Endodermal cell (in vitro differentiated cells): ENCODE measurements at regions not wholly inside any gene's neighbourhood (a gene's known extent, or its start where the extent isn't known, plus 50 kb on each side); places are given as distances from the start of the nearest gene placed in this dataset.

Experiments used
- DNase-seq: peaks from one replicate; pipeline ENCODE4 v3.0.0-alpha.2; 2017
- H3K27ac ChIP-seq: 2 replicates; pipeline ENCODE4 v1.5.1; 2013; ENCODE audit warnings: mild to moderate bottlenecking, low read depth, low read length, moderate library complexity
- H3K27me3 ChIP-seq: 2 replicates; pipeline ENCODE4 v1.6.1; 2013; ENCODE audit warnings: mild to moderate bottlenecking, low read length, moderate library complexity; ENCODE audit not compliant: insufficient read depth, control insufficient read depth, poor library complexity, severe bottlenecking
- H3K36me3 ChIP-seq: 2 replicates; pipeline ENCODE4 v1.7.0; 2013; ENCODE audit warnings: mild to moderate bottlenecking, low read length, moderate library complexity; ENCODE audit not compliant: control insufficient read depth, insufficient read depth
- H3K4me1 ChIP-seq: one replicate; pipeline ENCODE4 v1.7.0; 2013; ENCODE audit warnings: low read length; ENCODE audit not compliant: control insufficient read depth, insufficient read depth
- H3K4me3 ChIP-seq: 2 replicates; pipeline ENCODE4 v1.5.1; 2013; ENCODE audit warnings: mild to moderate bottlenecking, low read length, moderate library complexity
- H3K9ac ChIP-seq: 2 replicates; pipeline ENCODE4 v1.6.1; 2013; ENCODE audit warnings: mild to moderate bottlenecking, low read length, moderate library complexity; ENCODE audit not compliant: poor library complexity, severe bottlenecking; ENCODE audit errors: extremely low read depth
- H3K9me3 ChIP-seq: 2 replicates; pipeline ENCODE4 v1.6.1; 2013; ENCODE audit warnings: mild to moderate bottlenecking, low read length, moderate library complexity; ENCODE audit not compliant: control insufficient read depth
- H3K27ac Mint-ChIP-seq: 2 replicates; pipeline ENCODE4 v1.8.0; 2020; ENCODE audit warnings: mixed read lengths
- H3K27me3 Mint-ChIP-seq: 2 replicates; pipeline ENCODE4 v1.8.0; 2021; ENCODE audit warnings: mild to moderate bottlenecking, mixed read lengths; ENCODE audit not compliant: insufficient read depth
- H3K36me3 Mint-ChIP-seq: 2 replicates; pipeline ENCODE4 v1.8.0; 2020; ENCODE audit warnings: low read depth, mixed read lengths
- H3K4me1 Mint-ChIP-seq: 2 replicates; pipeline ENCODE4 v1.8.0; 2020; ENCODE audit warnings: mixed read lengths
- H3K4me3 Mint-ChIP-seq: 2 replicates; pipeline ENCODE4 v1.8.0; 2020; ENCODE audit warnings: mild to moderate bottlenecking, moderate library complexity, mixed read lengths
- H3K9me3 Mint-ChIP-seq: 2 replicates; pipeline ENCODE4 v1.8.0; 2020; ENCODE audit warnings: mild to moderate bottlenecking, mixed read lengths
- CTCF ChIP-seq: fragments of 200-600 bp; sonication (generic); conservative IDR thresholded peaks from 2 replicates; pipeline ENCODE4 v1.5.0; 2021; ENCODE audit warnings: antibody characterized with exemption, mild to moderate bottlenecking
- WGBS, 2 experiments: methylation state at CpG; one replicate each; pipeline versions ENCODE4 v1.1.5 to v1.1.7; 2013; ENCODE audit warnings: missing lambda C conversion rate in 2 of 2, mixed read lengths in 1 of 2; ENCODE audit not compliant: insufficient coverage in 1 of 2, insufficient read length in 1 of 2; 5-methylcytosine and 5-hydroxymethylcytosine counted together

DNA sequence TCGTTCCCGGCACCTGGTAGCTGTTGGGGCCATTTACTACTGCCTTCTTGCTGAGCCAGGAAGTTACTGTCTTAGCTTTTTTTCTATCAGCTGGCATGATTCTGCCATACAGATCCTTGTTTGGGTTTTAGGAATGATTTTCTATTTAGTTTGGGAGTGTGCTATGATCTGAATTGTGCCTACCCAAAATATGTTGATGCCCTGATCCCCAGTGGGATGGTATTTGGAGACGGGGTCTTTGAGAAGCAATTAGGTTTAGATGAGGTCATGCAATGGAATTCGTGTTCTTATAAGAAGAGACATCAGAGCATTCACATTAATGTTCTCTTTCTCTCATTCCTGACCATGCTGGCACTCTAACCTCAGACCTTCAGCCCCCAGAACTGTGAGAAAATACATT, 59.4 kb upstream of the HS3ST2 start:
- no peak overlapping the region for H3K27ac Mint-ChIP-seq
- no peak for DNase-seq
- H3K36me3 ChIP-seq, result no peaks in the 10 kb centered on the region
- H3K9me3 ChIP-seq, result no peaks in the 10 kb centered on the region
- H3K9me3 Mint-ChIP-seq, result peaks cover 1% of the 10 kb centered on the region
- H3K27ac ChIP-seq, result no peak overlapping the region
- no peaks in the 10 kb centered on the region for H3K36me3 Mint-ChIP-seq
- 93 to 100% methylated on average over 2 to 4 of the region's 4 CpGs for WGBS, 2 experiments
- no peaks in the 10 kb centered on the region for H3K4me1 ChIP-seq
- H3K27me3 ChIP-seq, result peaks cover 21% of the 10 kb centered on the region
- no peak overlapping the region for H3K4me3 Mint-ChIP-seq
- no peak overlapping the region for H3K9ac ChIP-seq
- no peak for TF ChIP-seq CTCF
- peaks cover 26% of the 10 kb centered on the region for H3K27me3 Mint-ChIP-seq
- H3K4me3 ChIP-seq, result no peak overlapping the region
- peaks cover 6% of the 10 kb centered on the region for H3K4me1 Mint-ChIP-seq

GRCh38 chr16:22757202-22757601, 56.8 kb upstream of the HS3ST2 start:
- H3K27me3 Mint-ChIP-seq, result peaks cover 30% of the 10 kb centered on the region
- Histone ChIP-seq H3K4me1 (no peaks in the 10 kb centered on the region), H3K36me3 (no peaks in the 10 kb centered on the region), H3K9ac (no peak overlapping the region), H3K4me3 (no peak overlapping the region), H3K9me3 (no peaks in the 10 kb centered on the region), H3K27me3 (peaks cover 21% of the 10 kb centered on the region), H3K27ac (no peak overlapping the region)
- H3K27ac Mint-ChIP-seq, result no peak overlapping the region
- peaks cover 6% of the 10 kb centered on the region for H3K4me1 Mint-ChIP-seq
- no peak for TF ChIP-seq CTCF
- 72 to 81% methylated on average over 3 of the region's 3 CpGs for WGBS, 2 experiments
- no peak overlapping the region for H3K4me3 Mint-ChIP-seq
- H3K9me3 Mint-ChIP-seq, result no peaks in the 10 kb centered on the region
- DNase-seq, result no peak
- no peaks in the 10 kb centered on the region for H3K36me3 Mint-ChIP-seq

DNA sequence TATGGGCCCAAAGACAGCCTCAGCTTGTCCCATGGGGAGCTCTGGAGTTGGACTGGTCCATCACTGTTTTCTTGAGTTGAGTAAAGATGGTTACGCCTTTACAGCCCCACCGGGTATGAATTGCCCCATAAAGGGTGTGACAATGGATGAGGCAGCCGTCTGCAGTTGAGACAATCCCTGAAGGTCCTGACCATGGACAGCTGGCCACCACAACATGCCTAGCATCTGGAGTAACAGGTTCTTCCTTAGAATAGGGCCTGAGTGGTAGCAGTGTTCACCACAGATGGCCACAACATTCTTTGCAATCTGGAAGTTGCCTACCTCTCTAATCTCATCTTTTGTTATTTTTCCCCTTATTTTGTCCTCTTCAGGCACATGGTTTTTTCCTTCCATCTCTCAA, 51.5 kb upstream of the HS3ST2 start:
- DNase-seq, result no peak
- H3K9me3 Mint-ChIP-seq, result no peaks in the 10 kb centered on the region
- no peak for TF ChIP-seq CTCF
- peaks cover 14% of the 10 kb centered on the region for H3K4me1 ChIP-seq
- H3K27ac ChIP-seq, result no peak overlapping the region
- peaks cover 4% of the 10 kb centered on the region for H3K9me3 ChIP-seq
- peaks cover 26% of the 10 kb centered on the region for H3K4me1 Mint-ChIP-seq
- WGBS, 2 experiments, result 80 to 96% methylated on average over 1 to 3 of the region's 3 CpGs
- no peak overlapping the region for H3K4me3 Mint-ChIP-seq
- no peak overlapping the region for H3K9ac ChIP-seq
- H3K4me3 ChIP-seq, result no peak overlapping the region
- peaks cover 8% of the 10 kb centered on the region for H3K27me3 Mint-ChIP-seq
- H3K27ac Mint-ChIP-seq, result no peak overlapping the region
- H3K27me3 ChIP-seq, result no peaks in the 10 kb centered on the region
- H3K36me3 ChIP-seq, result no peaks in the 10 kb centered on the region
- H3K36me3 Mint-ChIP-seq, result no peaks in the 10 kb centered on the region
